Astrocyte (in vitro differentiated cells and primary cell): ENCODE measurements at regions not wholly inside any gene's neighbourhood (a gene's known extent, or its start where the extent isn't known, plus 50 kb on each side); places are given as distances from the start of the nearest gene placed in this dataset.

Source experiments
- CTCF ChIP-seq: IDR thresholded peaks from 2 replicates; pipeline ENCODE4 v1.5.1; 2011; ENCODE audit warnings: low read depth, mild to moderate bottlenecking, inconsistent platforms, low read length, moderate library complexity; ENCODE audit not compliant: insufficient read depth
- EZH2 ChIP-seq: IDR thresholded peaks from 2 replicates; pipeline ENCODE4 v1.6.1; 2012; ENCODE audit warnings: mild to moderate bottlenecking, low read length, inconsistent platforms; ENCODE audit not compliant: insufficient read depth

GRCh38 chr18:73246763-73247162 is 379.0 kb upstream of the NETO1 start:
- TF ChIP-seq CTCF (no peak), EZH2 (no peak)
